NCI-H2107 treated with DMSO at 0.1 percent for 48 hours (cell line): ENCODE measurements at regions not wholly inside any gene's neighbourhood (a gene's known extent, or its start where the extent isn't known, plus 50 kb on each side); places are given as distances from the start of the nearest gene placed in this dataset.

Experiments
- DNase-seq: peaks from one replicate; lab custom pipeline; 2025; ENCODE audit not compliant: unreplicated experiment; lab: John Stamatoyannopoulos, UW

DNA sequence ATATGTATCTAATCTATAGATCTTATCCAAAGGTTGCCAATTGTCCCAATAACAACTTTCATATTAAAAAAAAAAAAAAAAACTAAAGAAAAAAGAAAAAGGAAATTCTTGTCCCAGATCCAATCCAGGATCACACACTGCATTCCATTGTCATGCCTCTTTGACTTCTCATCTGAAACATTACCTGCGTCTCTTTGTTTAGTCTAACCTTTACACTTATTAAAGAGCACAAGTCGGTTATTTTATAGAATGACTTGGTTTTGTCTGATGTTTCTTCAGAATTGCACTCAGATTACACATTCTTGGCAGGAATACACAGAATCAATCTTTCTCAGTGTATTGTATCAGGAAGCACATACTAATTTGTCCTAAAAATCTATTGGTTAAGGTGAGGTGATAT, 392.5 kb upstream of the KLHL29 start:
- no peak for DNase-seq

DNA sequence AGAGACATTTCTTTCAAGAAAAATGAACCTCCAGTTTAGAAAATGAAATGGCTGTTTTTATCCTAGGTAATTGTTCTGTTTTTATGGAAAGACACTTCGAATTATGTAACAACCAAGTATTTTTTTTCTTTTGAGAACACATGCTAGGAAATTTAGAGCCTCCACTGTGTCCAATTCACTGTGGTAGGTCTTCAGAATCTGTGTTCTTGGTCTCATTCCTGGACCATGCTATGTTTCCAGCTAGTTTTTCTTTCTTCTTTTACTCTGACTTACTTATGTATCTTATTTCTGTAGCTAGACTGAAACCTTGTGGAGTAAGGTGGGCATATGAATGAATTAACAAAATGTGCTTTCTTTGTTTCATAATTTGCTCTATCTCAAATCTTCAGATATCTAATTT, 391.7 kb upstream of the KLHL29 start:
- DNase-seq = no peak

- DNase-seq = no peak
These were observed 389.4 kb upstream of the KLHL29 start for GRCh38 chr2:22995576-22995975.

- no peak for DNase-seq
These were observed 388.1 kb upstream of the KLHL29 start for GRCh38 chr2:22996911-22997310.

DNA sequence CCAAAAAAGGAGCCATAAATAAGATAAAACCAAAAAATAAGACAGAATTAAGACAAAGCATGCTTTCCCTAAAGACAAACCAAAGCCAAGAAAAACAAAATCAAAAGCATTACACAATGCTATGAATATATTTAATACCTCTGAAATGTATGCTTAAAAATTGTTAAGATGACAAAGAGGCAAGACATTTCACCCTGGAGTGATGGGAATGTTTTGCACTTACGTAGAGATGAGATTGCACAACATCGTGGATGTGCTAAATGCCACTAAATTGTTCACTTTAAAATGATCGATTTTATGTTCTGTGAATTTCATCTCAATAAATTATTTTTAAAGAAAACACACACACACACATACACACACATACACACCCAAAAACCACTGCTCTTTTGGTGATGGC, 386.6 kb upstream of the KLHL29 start:
- no peak for DNase-seq

DNA sequence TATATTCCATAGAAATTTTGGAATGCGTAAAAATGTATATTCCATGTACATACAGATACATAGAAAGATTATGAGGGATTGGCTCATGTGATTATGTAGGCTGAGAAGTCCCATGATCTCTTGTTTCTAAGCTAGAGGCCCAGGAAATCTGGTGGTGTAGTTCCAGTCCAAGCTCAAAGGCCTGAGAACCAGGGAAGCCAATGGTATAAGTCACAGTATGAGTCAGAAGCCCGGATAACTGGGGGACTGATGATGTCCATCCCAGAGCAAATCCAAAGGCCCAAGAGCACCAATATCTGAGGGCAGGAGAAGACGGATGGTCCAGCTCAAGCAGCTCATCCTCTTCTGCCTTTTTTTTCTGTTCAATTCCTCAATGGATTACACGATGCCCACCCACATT, 385.0 kb upstream of the KLHL29 start:
- DNase-seq = no peak

DNA sequence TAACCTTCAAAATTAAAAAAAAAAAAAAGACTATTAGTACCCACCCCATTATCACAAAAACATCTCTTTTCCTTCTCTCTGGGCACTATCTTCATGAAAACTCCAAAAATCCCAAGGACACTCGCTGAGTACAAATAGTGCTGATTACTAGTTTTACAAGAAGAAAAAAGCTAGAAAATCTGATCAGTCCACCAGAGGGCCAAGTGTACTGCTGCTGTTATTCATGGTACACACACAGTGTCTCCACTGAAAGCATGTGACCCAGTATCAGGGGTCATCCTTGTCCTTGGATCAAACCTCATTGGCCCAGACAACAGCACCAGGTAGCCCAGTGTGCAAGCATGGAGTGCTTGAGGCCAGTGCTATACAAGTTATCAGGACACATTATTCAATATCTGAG, 382.7 kb upstream of the KLHL29 start:
- no peak for DNase-seq

DNA sequence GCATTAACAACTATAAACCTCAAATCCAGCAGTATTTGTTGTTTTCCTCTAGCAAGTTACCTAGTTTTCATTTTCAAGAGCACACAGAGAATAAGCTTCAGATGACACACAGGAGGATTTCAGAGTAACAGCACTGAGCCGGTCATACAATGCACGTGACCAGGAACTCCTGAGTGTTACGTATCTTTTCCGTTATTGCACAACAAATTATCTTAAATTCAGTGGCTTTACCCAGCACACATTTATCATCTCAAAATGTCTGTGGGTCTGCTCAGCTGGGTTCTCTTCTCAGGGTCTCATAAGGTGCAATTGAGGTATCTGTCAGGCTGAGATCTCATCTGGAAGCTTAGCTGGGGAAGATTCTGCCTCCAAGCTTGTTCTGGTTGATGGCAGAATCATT, 379.5 kb upstream of the KLHL29 start:
- no peak for DNase-seq

DNA sequence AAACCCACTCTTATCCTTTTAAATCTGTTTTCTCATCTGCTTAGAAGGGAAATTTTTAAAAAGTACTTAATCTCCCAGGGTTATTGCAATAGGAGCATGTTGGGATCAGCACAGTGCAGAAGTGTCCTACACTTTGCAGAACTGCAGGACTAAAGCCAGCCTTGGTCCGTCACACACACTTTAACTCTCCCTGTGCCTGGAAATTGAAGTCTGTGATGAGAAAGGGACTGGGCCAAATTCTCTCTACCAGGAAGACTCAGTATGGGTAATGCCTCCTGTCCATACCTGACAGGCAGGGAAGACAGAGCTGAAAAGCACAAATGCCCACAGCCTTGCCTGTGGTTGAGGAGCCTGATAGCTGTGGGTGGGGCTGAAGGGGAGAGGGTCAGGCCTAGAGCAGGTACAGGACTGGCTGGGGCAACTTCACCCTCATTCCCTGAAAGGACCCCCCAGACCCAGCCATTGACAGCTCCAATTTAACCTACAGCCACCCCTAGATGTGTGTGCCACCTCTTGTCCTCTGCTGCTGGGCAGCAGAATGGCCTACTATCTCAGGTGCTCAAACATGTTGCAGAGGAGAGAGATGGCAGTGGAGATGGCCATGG, 377.2 kb upstream of the KLHL29 start:
- no peak for DNase-seq

- no peak for DNase-seq
These were observed 376.5 kb upstream of the KLHL29 start for GRCh38 chr2:23008440-23008839.

DNA sequence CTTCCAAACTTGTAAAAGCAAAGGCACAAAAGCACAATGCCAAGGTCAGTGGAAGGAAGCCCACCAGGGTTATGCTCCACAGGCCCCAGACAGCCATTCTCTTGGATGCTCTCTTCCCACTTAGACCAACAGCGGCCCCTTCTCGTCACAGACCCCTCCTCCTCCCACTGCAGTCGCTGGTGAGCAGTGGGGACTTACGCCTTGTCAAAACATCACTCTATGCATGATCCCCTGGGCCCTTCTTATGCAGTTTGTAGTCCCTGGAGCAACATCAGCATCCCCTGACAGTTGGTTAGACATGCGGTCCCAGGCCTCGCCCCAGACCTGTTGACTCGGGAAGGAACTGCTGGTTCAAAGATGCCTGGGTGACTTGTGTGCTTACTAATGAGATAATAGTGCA, 376.0 kb upstream of the KLHL29 start:
- DNase-seq = no peak

DNA sequence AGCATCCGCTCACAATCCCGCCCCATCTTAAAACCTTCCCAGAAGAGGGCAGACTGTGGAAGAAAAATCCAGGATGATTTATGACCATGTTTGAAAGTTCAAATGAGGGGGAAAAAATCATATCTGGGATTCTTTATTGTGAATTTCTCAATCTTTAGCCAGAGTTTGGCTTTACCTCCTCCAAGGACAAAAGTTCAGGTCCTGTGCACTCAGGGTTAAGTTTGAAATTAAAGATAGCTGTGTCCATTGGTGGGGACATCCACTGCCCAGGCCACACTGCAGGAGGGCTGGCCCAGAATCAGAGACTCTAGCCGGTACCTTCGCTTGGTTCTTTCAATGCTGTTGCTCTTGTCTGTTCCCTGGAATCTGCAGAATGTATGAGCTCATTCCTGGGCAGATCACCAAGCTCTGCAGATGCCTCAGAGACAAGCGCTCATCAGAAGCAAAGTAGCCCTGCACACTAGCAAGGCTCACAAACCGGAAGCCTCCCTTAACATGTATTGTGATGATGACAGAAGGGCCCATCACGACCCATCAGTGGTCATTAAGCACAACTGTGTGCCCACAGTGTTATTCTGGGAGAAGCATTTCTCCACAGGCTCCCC, 375.3 kb upstream of the KLHL29 start:
- DNase-seq = no peak

GRCh38 chr2:23012499-23012898, 372.5 kb upstream of the KLHL29 start:
- DNase-seq = no peak

DNA sequence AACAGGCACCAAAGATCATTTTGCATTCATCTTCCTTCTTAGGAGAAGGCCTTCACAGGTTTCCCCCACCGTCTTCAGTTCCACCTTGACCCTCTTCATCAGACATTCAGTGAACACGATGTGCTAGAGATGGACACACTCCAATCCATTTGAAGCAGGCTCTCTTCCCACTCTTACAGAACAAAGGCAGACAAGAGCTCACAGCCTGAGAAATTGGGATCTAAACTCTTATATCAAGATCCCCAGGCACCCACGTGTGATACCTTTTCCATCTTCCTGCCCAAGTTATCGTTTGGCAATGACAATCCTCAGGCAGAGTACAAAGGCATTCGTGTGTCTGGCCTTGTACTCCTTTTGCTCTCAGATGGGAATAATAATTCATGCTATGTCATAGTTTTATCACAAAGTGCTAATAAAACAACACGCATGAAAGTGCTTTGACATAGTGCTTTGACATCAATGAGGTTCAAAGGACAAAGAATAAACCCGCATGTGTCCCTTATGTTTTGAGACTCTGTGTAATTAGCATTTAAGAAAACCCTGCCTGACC, 369.3 kb upstream of the KLHL29 start:
- no peak for DNase-seq

DNA sequence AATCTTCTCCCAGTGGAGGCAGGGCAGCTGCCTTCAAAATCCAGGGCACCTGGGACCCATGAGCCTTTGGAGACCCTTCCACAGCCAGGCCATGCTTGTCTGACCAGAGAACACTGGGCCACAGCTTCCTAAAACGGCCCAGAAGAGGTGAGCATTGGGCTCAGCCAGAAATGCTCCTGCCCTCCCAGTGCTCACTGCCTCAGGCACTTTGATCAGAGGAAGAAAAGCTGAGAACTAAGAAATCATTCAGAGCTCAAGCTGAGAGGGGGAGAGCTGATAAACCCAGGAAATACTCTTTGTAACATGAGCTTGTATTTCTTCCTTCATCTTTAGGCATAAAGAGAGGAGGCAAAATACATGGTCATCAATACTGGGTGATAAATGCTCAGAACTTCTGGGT, 365.5 kb upstream of the KLHL29 start:
- DNase-seq = no peak

GRCh38 chr2:23020659-23021058, 364.3 kb upstream of the KLHL29 start:
- no peak for DNase-seq

DNA sequence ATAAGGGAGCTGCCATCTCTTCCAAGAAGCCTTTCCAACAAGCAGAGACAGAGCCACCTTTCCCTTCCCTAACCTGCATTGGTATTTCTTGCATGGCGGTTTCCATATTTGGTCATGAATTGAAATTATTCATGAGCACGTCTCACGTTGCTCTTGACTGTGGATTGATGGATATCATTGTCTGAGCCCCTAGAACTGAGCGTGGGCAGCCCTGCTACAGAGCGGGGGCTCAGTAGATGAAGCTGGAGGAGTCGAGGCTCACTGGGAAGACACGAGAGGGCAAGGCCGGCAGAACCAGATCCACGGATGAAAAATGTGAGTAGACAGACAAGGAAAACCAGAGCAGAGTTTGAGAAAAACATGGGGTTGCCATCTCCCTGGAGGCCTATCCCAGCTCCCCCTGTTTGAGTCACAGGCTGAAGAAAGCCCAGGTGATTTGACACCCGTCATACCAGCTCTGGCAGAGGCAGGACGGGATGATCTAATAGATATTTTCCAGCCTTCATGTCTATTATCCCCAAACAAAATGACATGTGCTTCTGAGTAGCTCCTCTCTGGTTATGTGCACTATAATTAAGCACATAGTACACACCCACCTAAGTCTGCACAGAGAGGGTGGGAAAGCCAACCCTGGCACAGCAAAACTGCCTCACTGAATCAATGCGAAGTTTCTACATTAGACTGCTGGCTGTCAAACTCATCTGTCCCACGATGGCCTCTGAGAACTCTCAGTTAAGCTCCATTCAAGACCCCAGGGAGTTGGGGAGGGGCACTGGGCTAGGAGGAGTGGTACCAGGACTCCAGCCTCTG, 363.5 kb upstream of the KLHL29 start:
- DNase-seq = no peak

GRCh38 chr2:23023722-23024121, 361.3 kb upstream of the KLHL29 start:
- no peak for DNase-seq

DNA sequence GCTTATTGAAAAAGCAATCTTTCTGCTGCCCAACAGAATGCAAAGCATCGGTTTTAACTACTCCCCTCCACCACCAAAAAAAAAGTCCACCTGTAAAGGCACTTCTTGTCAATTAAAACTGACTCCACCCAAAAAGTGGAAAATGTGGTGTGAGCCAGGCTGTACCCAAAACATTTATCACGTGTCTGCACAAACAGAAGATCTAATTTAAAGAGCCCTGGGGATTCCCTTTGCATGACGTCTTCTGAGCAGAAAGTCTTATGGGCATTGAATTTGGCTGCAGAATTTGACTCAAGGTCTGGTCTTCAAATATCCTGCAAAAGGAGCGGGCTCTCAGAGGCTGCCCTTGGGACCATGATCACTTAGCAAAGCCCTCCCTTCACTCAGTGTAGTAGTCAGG, 358.3 kb upstream of the KLHL29 start:
- no peak for DNase-seq

GRCh38 chr2:23027396-23027795, 357.6 kb upstream of the KLHL29 start:
- DNase-seq = no peak

- no peak for DNase-seq
These were observed 356.9 kb upstream of the KLHL29 start for GRCh38 chr2:23028106-23028505.

DNA sequence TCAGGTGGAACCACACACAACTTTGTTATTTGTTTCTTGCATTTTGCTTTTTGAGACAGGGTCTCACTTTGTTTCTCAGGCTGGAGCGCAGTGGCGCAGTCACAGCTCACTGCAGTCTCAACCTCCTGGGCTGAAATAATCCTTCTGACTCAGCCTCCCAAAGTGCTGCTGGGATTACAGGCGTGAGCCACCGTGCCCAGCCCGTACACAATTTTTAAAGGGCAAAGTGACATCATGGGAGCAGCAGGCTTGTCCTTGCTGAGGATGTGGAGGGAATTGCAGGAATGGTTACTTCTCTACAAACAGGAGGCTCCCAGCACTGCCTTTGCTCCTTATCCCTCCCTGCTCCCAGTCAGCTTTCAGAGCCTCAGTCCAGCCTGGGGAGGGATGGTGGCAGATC, 355.9 kb upstream of the KLHL29 start:
- DNase-seq = no peak
